ENCODE measurements at regions not wholly inside any gene's neighbourhood (a gene's known extent, or its start where the extent isn't known, plus 50 kb on each side); places are given as distances from the start of the nearest gene placed in this dataset.

GRCh38 chrX:122914256-122914655, 269.8 kb upstream of the GRIA3 start:
- no peak overlapping the region for H3K4me3 ChIP-seq

GRCh38 chrX:122934131-122934530, 249.9 kb upstream of the GRIA3 start:
- H3K27me3 ChIP-seq (replicated peaks; ENCODE audit: insufficient read depth), result no peaks in the 10 kb centered on the region
- DNase-seq (ENCODE audit: low spot score) (no peak), ATAC-seq (ENCODE audit: insufficient number of reproducible peaks, low FRiP score, low read depth) (no peak)
- no peak for TF ChIP-seq CTCF (IDR thresholded peaks at IDR 0.05)
- H3K4me1 ChIP-seq (ENCODE audit: control insufficient read depth in 1 of 2, low read depth in 2 of 2), result no peaks in the 10 kb centered on the region
- H3K4me3 ChIP-seq, result no peak overlapping the region
- H3K9me3 ChIP-seq, result no peaks in the 10 kb centered on the region
- no peak overlapping the region for H3K27ac ChIP-seq
- no peaks in the 10 kb centered on the region for H3K36me3 ChIP-seq

More at GRCh38 chrX:122914256-122914655, 269.8 kb upstream of the GRIA3 start:
- Histone ChIP-seq H3K9me3 (no peaks in the 10 kb centered on the region), H3K36me3 (no peaks in the 10 kb centered on the region), H3K27me3 (replicated peaks; ENCODE audit: insufficient read depth) (no peaks in the 10 kb centered on the region), H3K4me1 (ENCODE audit: control insufficient read depth in 1 of 2, low read depth in 2 of 2) (no peaks in the 10 kb centered on the region), H3K27ac (no peak overlapping the region)
- ATAC-seq (ENCODE audit: insufficient number of reproducible peaks, low FRiP score, low read depth) (no peak), DNase-seq (ENCODE audit: low spot score) (no peak)
- no peak for TF ChIP-seq CTCF (IDR thresholded peaks at IDR 0.05)

GRCh38 chrX:122940199-122940598, 243.9 kb upstream of the GRIA3 start:
- DNase-seq (ENCODE audit: low spot score), result no peak
- Histone ChIP-seq H3K9me3 (no peaks in the 10 kb centered on the region), H3K4me1 (ENCODE audit: control insufficient read depth in 1 of 2, low read depth in 2 of 2) (no peaks in the 10 kb centered on the region), H3K4me3 (no peak overlapping the region), H3K27me3 (replicated peaks; ENCODE audit: insufficient read depth) (no peaks in the 10 kb centered on the region), H3K36me3 (no peaks in the 10 kb centered on the region), H3K27ac (no peak overlapping the region)
- TF ChIP-seq CTCF (IDR thresholded peaks at IDR 0.05), result no peak
- ATAC-seq (ENCODE audit: insufficient number of reproducible peaks, low FRiP score, low read depth), result no peak

GRCh38 chrX:122941806-122942205, 242.3 kb upstream of the GRIA3 start:
- TF ChIP-seq CTCF (IDR thresholded peaks at IDR 0.05), result no peak
- H3K27me3 ChIP-seq (replicated peaks; ENCODE audit: insufficient read depth), result no peaks in the 10 kb centered on the region
- no peak overlapping the region for H3K4me3 ChIP-seq
- DNase-seq (ENCODE audit: low spot score), result no peak
- H3K36me3 ChIP-seq, result no peaks in the 10 kb centered on the region
- no peak for ATAC-seq (ENCODE audit: insufficient number of reproducible peaks, low FRiP score, low read depth)
- no peak overlapping the region for H3K27ac ChIP-seq
- no peaks in the 10 kb centered on the region for H3K9me3 ChIP-seq
- H3K4me1 ChIP-seq (ENCODE audit: control insufficient read depth in 1 of 2, low read depth in 2 of 2), result no peaks in the 10 kb centered on the region

- no peak overlapping the region for H3K27ac ChIP-seq
Observed at GRCh38 chrX:122943918-122944317, 240.2 kb upstream of the GRIA3 start.

More at GRCh38 chrX:122943918-122944317, 240.2 kb upstream of the GRIA3 start:
- Histone ChIP-seq H3K27me3 (replicated peaks; ENCODE audit: insufficient read depth) (no peaks in the 10 kb centered on the region), H3K36me3 (no peaks in the 10 kb centered on the region), H3K4me3 (no peak overlapping the region), H3K4me1 (ENCODE audit: control insufficient read depth in 1 of 2, low read depth in 2 of 2) (no peaks in the 10 kb centered on the region), H3K9me3 (no peaks in the 10 kb centered on the region)
- no peak for ATAC-seq (ENCODE audit: insufficient number of reproducible peaks, low FRiP score, low read depth)
- no peak for DNase-seq (ENCODE audit: low spot score)
- TF ChIP-seq CTCF (IDR thresholded peaks at IDR 0.05), result no peak
